ENCODE measurements at regions not wholly inside any gene's neighbourhood (a gene's known extent, or its start where the extent isn't known, plus 50 kb on each side); places are given as distances from the start of the nearest gene placed in this dataset.

GRCh38 chr2:38185012-38185491 is 109.1 kb upstream of the CYP1B1 start:
- intact Hi-C loops (cut with DNase I; ENCODE audit: low total_unique reads), result no loop called here
- Histone ChIP-seq H3K4me3 (no peak overlapping the region), H3K36me3 (no peaks in the 10 kb centered on the region), H3K27me3 (no peaks in the 10 kb centered on the region), H3K4me1 (peaks cover 0 to 9% (median 7%) of the 10 kb centered on the region in 4 donors), H3K27ac (peak overlapping the region in 1 of 2 donors; percentile 40), H3K9me3 (no peaks in the 10 kb centered on the region)
- no peak for TF ChIP-seq CTCF (IDR thresholded peaks at IDR 0.05)
- no peak for DNase-seq

- H3K27ac ChIP-seq, result no peak overlapping the region
- DNase-seq, result no peak
- peaks cover 0 to 9% (median 6%) of the 10 kb centered on the region in 4 donors for H3K4me1 ChIP-seq
- H3K27me3 ChIP-seq, result no peaks in the 10 kb centered on the region
- no peaks in the 10 kb centered on the region for H3K9me3 ChIP-seq
- no peak for TF ChIP-seq CTCF (IDR thresholded peaks at IDR 0.05)
- no peak overlapping the region for H3K4me3 ChIP-seq
- intact Hi-C loops (cut with DNase I; ENCODE audit: low total_unique reads), result no loop called here
- no peaks in the 10 kb centered on the region for H3K36me3 ChIP-seq
Measured at GRCh38 chr2:38182492-38183003, 106.6 kb upstream of the CYP1B1 start.

- no peak overlapping the region for H3K27ac ChIP-seq
- no peaks in the 10 kb centered on the region for H3K27me3 ChIP-seq
- no peak for DNase-seq
- H3K4me1 ChIP-seq, result peaks cover 0 to 8% (median 3%) of the 10 kb centered on the region in 4 donors
- H3K36me3 ChIP-seq, result no peaks in the 10 kb centered on the region
- H3K9me3 ChIP-seq, result no peaks in the 10 kb centered on the region
- intact Hi-C loops (cut with DNase I; ENCODE audit: low total_unique reads), result no loop called here
- H3K4me3 ChIP-seq, result no peak overlapping the region
- TF ChIP-seq CTCF (IDR thresholded peaks at IDR 0.05), result no peak
Measured at GRCh38 chr2:38181806-38182491, 106.0 kb upstream of the CYP1B1 start.

GRCh38 chr2:38180754-38181153 is 104.8 kb upstream of the CYP1B1 start:
- DNase-seq, result no peak
- Histone ChIP-seq H3K4me1 (peaks cover 0 to 8% (median 3%) of the 10 kb centered on the region in 4 donors), H3K27me3 (no peaks in the 10 kb centered on the region), H3K9me3 (no peaks in the 10 kb centered on the region), H3K27ac (no peak overlapping the region), H3K4me3 (no peak overlapping the region), H3K36me3 (no peaks in the 10 kb centered on the region)
- no peak for TF ChIP-seq CTCF (IDR thresholded peaks at IDR 0.05)
- intact Hi-C loops (cut with DNase I; ENCODE audit: low total_unique reads), result no loop called here

- peak in 1 of 2 donors; percentile 68 for DNase-seq
- Histone ChIP-seq H3K4me3 (no peak overlapping the region), H3K4me1 (peaks cover 0 to 7% (median 1%) of the 10 kb centered on the region in 4 donors), H3K36me3 (no peaks in the 10 kb centered on the region), H3K27ac (peak overlapping the region; percentile 10 to 28), H3K9me3 (no peaks in the 10 kb centered on the region), H3K27me3 (no peaks in the 10 kb centered on the region)
- intact Hi-C loops (cut with DNase I; ENCODE audit: low total_unique reads), result no loop called here
- TF ChIP-seq CTCF (IDR thresholded peaks at IDR 0.05), result no peak
Measured at GRCh38 chr2:38178556-38179419, 102.8 kb upstream of the CYP1B1 start.
